GM18873 (cell line): ENCODE measurements at regions not wholly inside any gene's neighbourhood (a gene's known extent, or its start where the extent isn't known, plus 50 kb on each side); places are given as distances from the start of the nearest gene placed in this dataset.

Experiments
- ATAC-seq: cut with Tn5 transposase; IDR thresholded peaks from one replicate; pipeline ENCODE4 v1.9.1; 2021; ENCODE audit warnings: mild to moderate bottlenecking, moderate library complexity, moderate number of reproducible peaks; ENCODE audit not compliant: unreplicated experiment, low FRiP score

- ATAC-seq, result peak; percentile 59
These were observed 290.0 kb downstream of the ACTL7B start for GRCh38 chr9:108565651-108566378.

- no peak for ATAC-seq
These were observed 293.6 kb downstream of the ACTL7B start for GRCh38 chr9:108562176-108562575.

- ATAC-seq, result no peak
These were observed 296.4 kb downstream of the ACTL7B start for GRCh38 chr9:108559432-108559831.

- no peak for ATAC-seq
These were observed 301.0 kb downstream of the ACTL7B start for GRCh38 chr9:108554831-108555230.

GRCh38 chr9:108553111-108553635 is 302.6 kb downstream of the ACTL7B start:
- no peak for ATAC-seq

- ATAC-seq, result no peak
These were observed 303.2 kb downstream of the ACTL7B start for GRCh38 chr9:108552459-108553040.

- ATAC-seq, result no peak
These were observed 304.6 kb downstream of the ACTL7B start for GRCh38 chr9:108551030-108551841.

GRCh38 chr9:108550106-108550505 is 305.7 kb downstream of the ACTL7B start:
- no peak for ATAC-seq

- ATAC-seq, result no peak
These were observed 306.6 kb downstream of the ACTL7B start for GRCh38 chr9:108549184-108549583.

- ATAC-seq, result no peak
These were observed 308.2 kb downstream of the ACTL7B start for GRCh38 chr9:108547411-108548135.

- no peak for ATAC-seq
These were observed 309.6 kb downstream of the ACTL7B start for GRCh38 chr9:108546215-108546614.

GRCh38 chr9:108545436-108545835 is 310.4 kb downstream of the ACTL7B start:
- ATAC-seq, result no peak

- ATAC-seq, result no peak
These were observed 310.9 kb downstream of the ACTL7B start for GRCh38 chr9:108544866-108545265.

GRCh38 chr9:108543251-108543778 is 312.5 kb downstream of the ACTL7B start:
- no peak for ATAC-seq

- ATAC-seq, result no peak
These were observed 318.0 kb downstream of the ACTL7B start for GRCh38 chr9:108537756-108538155.

GRCh38 chr9:108536836-108537601 is 318.8 kb downstream of the ACTL7B start:
- ATAC-seq, result no peak

GRCh38 chr9:108535526-108535925 is 320.3 kb downstream of the ACTL7B start:
- no peak for ATAC-seq

- no peak for ATAC-seq
These were observed 321.0 kb downstream of the ACTL7B start for GRCh38 chr9:108534741-108535140.

GRCh38 chr9:108530141-108530540 is 325.6 kb downstream of the ACTL7B start:
- ATAC-seq, result no peak

- ATAC-seq, result no peak
These were observed 327.6 kb downstream of the ACTL7B start for GRCh38 chr9:108528231-108528630.
